ENCODE measurements at regions not wholly inside any gene's neighbourhood (a gene's known extent, or its start where the extent isn't known, plus 50 kb on each side); places are given as distances from the start of the nearest gene placed in this dataset.

DNA sequence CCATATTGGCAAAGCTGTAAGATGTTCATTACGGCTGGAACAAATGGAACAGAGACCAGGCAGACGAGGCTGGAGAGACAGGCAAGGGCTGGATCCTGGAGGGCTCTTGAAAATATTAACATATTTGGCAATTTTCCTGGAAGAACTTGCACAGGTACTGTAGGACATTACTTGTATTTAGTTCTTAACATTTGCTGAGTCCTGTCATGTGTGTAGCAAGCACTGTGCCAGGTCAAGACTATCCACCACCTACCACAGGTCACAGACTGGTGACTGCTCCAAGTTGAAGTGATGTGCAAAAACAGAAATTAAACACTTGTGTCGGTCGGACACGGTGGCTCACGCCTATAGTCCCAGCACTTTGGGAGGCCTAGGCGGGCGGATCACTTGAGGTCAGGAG lies 58.7 kb upstream of the TNRC6B start:
- Histone ChIP-seq H3K27ac (ENCODE audit: low read depth, low read length) (no peak overlapping the region), H3K27me3 (ENCODE audit: control insufficient read depth in 1 of 2, insufficient read depth in 2 of 2, low read length in 2 of 2) (no peaks in the 10 kb centered on the region), H3K9me3 (ENCODE audit: low read length) (no peaks in the 10 kb centered on the region), H3K4me1 (ENCODE audit: insufficient read depth, low read length) (peaks cover 3% of the 10 kb centered on the region), H3K36me3 (ENCODE audit: insufficient read depth, low read length) (peaks cover 12% of the 10 kb centered on the region), H3K9ac (ENCODE audit: low read length) (no peak overlapping the region), H3K4me3 (ENCODE audit: low read depth in 1 of 2, low read length in 2 of 2) (no peak overlapping the region)

DNA sequence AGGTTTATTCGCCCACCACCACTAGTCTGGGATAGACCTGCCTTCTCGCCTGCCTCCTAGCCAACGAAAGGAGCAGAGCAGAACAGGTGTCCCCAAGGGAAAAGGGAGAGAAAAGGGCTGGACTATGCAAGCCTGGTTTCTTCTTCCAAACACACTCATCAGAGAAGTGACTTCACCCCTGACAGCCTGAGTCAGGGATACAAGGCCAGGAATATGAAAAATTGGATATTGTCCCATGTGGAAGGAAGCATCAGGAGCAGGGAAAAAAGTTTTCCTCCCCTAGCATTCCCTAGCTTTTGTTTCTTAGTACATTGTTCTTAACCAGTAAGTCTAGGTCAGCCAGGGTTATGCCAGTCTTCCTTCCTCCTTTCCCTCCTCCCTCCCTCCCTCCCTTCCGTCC lies 56.9 kb upstream of the TNRC6B start:
- Histone ChIP-seq H3K4me1 (ENCODE audit: insufficient read depth, low read length) (no peaks in the 10 kb centered on the region), H3K9me3 (ENCODE audit: low read length) (no peaks in the 10 kb centered on the region), H3K4me3 (ENCODE audit: low read depth in 1 of 2, low read length in 2 of 2) (no peak overlapping the region), H3K27ac (ENCODE audit: low read depth, low read length) (no peak overlapping the region), H3K9ac (ENCODE audit: low read length) (no peak overlapping the region), H3K27me3 (ENCODE audit: control insufficient read depth in 1 of 2, insufficient read depth in 2 of 2, low read length in 2 of 2) (no peaks in the 10 kb centered on the region), H3K36me3 (ENCODE audit: insufficient read depth, low read length) (peaks cover 18% of the 10 kb centered on the region)

DNA sequence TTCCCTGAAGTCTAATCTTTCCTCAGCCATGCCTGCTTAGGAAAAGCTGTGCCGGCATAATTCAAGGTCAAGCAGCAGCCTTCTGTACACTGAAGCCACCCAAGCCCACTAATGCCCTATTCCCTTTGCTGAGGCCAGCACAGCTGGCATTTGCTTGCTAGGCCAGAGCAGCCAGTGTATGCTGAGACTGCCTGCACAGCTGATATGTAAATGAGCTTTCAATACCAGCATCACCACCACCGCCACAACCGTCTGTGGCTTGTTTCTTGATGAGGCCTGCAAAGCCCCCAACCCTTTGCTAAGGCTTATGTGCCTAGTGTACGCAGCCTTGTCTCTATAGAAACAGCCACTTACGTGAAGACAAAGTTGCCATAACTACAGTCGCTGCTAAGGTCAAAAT lies 56.3 kb upstream of the TNRC6B start:
- Histone ChIP-seq H3K4me1 (ENCODE audit: insufficient read depth, low read length) (no peaks in the 10 kb centered on the region), H3K9me3 (ENCODE audit: low read length) (no peaks in the 10 kb centered on the region), H3K27me3 (ENCODE audit: control insufficient read depth in 1 of 2, insufficient read depth in 2 of 2, low read length in 2 of 2) (no peaks in the 10 kb centered on the region), H3K27ac (ENCODE audit: low read depth, low read length) (no peak overlapping the region), H3K9ac (ENCODE audit: low read length) (no peak overlapping the region), H3K36me3 (ENCODE audit: insufficient read depth, low read length) (peaks cover 18% of the 10 kb centered on the region), H3K4me3 (ENCODE audit: low read depth in 1 of 2, low read length in 2 of 2) (no peak overlapping the region)

DNA sequence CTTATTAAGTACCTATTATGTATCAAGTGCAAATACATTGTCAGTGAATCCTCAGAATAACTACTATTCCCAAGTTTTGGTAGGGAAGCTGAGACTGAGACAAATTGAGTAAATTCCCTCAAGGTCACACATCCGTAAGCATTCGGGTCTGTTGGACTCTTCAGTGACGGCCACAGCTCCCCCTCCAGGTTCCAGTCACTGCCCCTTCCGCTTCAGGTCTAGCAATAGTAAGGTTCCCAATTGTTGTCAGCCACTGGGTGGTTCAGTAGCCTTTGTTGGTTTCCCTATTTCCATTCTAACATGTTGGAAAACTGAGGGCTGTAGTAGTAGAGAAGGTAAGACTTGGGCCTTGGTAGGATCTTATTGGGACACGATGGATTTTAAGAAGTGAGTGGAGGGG lies 54.9 kb upstream of the TNRC6B start:
- Histone ChIP-seq H3K9ac (ENCODE audit: low read length) (no peak overlapping the region), H3K4me1 (ENCODE audit: insufficient read depth, low read length) (no peaks in the 10 kb centered on the region), H3K36me3 (ENCODE audit: insufficient read depth, low read length) (peaks cover 18% of the 10 kb centered on the region), H3K9me3 (ENCODE audit: low read length) (no peaks in the 10 kb centered on the region), H3K27me3 (ENCODE audit: control insufficient read depth in 1 of 2, insufficient read depth in 2 of 2, low read length in 2 of 2) (no peaks in the 10 kb centered on the region), H3K4me3 (ENCODE audit: low read depth in 1 of 2, low read length in 2 of 2) (no peak overlapping the region), H3K27ac (ENCODE audit: low read depth, low read length) (no peak overlapping the region)

DNA sequence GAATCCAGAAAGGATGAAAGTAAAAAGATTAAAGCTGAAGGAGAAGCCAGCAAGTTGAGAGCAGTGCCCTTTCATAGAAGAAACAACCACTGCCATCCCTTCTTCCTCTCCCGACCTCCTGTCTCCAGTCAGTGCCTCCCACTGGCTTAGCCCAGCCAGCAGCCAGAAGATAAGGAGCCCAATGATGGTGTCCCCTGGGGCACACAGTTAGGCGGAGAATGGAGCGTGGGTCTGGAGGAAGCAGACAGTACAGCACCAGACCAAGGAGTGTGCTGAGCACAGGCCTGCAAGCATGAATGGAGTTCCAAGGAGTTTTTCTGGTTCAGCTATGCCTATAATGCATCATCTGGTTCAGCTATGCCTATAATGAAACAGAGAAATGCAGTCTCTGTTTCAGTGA lies 54.3 kb upstream of the TNRC6B start:
- Histone ChIP-seq H3K27me3 (ENCODE audit: control insufficient read depth in 1 of 2, insufficient read depth in 2 of 2, low read length in 2 of 2) (no peaks in the 10 kb centered on the region), H3K36me3 (ENCODE audit: insufficient read depth, low read length) (peaks cover 18% of the 10 kb centered on the region), H3K4me3 (ENCODE audit: low read depth in 1 of 2, low read length in 2 of 2) (no peak overlapping the region), H3K27ac (ENCODE audit: low read depth, low read length) (no peak overlapping the region), H3K4me1 (ENCODE audit: insufficient read depth, low read length) (no peaks in the 10 kb centered on the region), H3K9me3 (ENCODE audit: low read length) (no peaks in the 10 kb centered on the region), H3K9ac (ENCODE audit: low read length) (no peak overlapping the region)

All from muscle layer of colon (tissue), 2 donors.